ENCODE measurements at regions not wholly inside any gene's neighbourhood (a gene's known extent, or its start where the extent isn't known, plus 50 kb on each side); places are given as distances from the start of the nearest gene placed in this dataset.
A peak's percentile ranks its signal among the peaks of the same experiment; 100 is the strongest.

DNA sequence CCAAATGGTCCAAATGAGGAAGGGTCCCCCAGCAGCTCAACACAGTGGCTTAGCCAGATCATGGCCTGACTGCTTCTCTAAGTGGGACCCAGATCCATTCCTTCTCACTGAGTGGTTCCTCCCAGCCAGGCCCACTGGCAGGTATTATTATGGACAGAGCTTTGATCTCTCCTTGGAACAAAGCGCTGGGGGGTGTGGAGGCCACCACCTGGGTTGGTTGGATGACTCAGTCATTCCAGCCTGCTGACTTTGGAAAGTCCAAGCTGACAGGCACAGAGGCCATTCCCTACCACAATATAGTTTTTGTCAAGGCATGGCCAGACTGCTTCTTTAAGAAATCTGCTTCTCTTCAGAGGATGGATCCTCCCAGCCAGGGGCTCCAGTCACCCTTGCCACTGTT is 341.1 kb downstream of the BTG1 start:
- H3K27me3 Mint-ChIP-seq, result no peaks in the 10 kb centered on the region
- H3K9me3 ChIP-seq, result no peaks in the 10 kb centered on the region
- H3K4me1 ChIP-seq (ENCODE audit: control insufficient read depth in 1 of 2, extremely low read depth in 1 of 2, insufficient read depth in 2 of 2, low read length in 2 of 2), result no peaks in the 10 kb centered on the region
- H3K27me3 ChIP-seq (replicated peaks in 1 of 2; ENCODE audit: control insufficient read depth in 2 of 2, extremely low read depth in 1 of 2, insufficient read depth in 2 of 2, low read length in 1 of 2), result no peaks in the 10 kb centered on the region
- peaks cover 18 to 28% (median 21%) of the 10 kb centered on the region in 3 donors for H3K9me3 Mint-ChIP-seq
- ChIA-PET CTCF (no interaction called here), POLR2A (no interaction called here)
- DNase-seq (no peak), ATAC-seq (replicated peaks in 1 of 4) (no peak)
- peaks cover 21% of the 10 kb centered on the region for H3K36me3 Mint-ChIP-seq
- H3K27ac Mint-ChIP-seq, result no peak overlapping the region
- no peak overlapping the region for H3K4me3 ChIP-seq (ENCODE audit: control insufficient read depth in 1 of 2, extremely low read depth in 1 of 2, low read length in 1 of 2)
- H3K4me3 Mint-ChIP-seq, result no peak overlapping the region
- H3K36me3 ChIP-seq (ENCODE audit: control insufficient read depth in 2 of 2, extremely low read depth in 1 of 2, insufficient read depth in 1 of 2, low read length in 1 of 2), result no peaks in the 10 kb centered on the region
- no peak overlapping the region for H3K27ac ChIP-seq (ENCODE audit: low read length)
- WGBS (ENCODE audit: insufficient coverage), result no CpG with 5 or more reads among the region's 1 CpG
- peaks cover 0 to 9% (median 0%) of the 10 kb centered on the region in 3 donors for H3K4me1 Mint-ChIP-seq

DNA sequence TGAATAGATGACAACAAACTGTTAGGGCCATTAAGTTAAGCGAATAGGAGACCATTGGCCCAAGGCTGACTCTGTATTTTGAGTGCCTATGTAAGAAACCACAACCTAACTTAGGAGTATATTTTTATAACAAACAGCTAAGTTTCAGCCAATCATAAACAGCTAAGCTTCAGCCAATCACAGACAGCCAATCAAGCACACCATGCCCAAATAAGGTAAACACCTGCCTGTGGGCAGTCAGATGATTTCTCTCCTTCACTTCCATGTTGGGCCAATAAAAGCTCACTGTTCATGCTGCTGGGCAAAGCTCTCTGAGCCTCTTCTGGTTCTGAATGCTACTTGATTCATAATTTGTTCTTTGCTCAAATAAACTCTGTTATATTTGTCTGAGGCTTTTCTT is 344.6 kb downstream of the BTG1 start:
- Histone ChIP-seq H3K27me3 (replicated peaks in 1 of 2; ENCODE audit: control insufficient read depth in 2 of 2, extremely low read depth in 1 of 2, insufficient read depth in 2 of 2, low read length in 1 of 2) (no peaks in the 10 kb centered on the region), H3K36me3 (ENCODE audit: control insufficient read depth in 2 of 2, extremely low read depth in 1 of 2, insufficient read depth in 1 of 2, low read length in 1 of 2) (no peaks in the 10 kb centered on the region), H3K27ac (ENCODE audit: low read length) (no peak overlapping the region), H3K4me3 (ENCODE audit: control insufficient read depth in 1 of 2, extremely low read depth in 1 of 2, low read length in 1 of 2) (no peak overlapping the region), H3K4me1 (ENCODE audit: control insufficient read depth in 1 of 2, extremely low read depth in 1 of 2, insufficient read depth in 2 of 2, low read length in 2 of 2) (no peaks in the 10 kb centered on the region), H3K9me3 (no peaks in the 10 kb centered on the region)
- WGBS (ENCODE audit: insufficient coverage), result no CpG with 5 or more reads among the region's 1 CpG
- POLR2A ChIA-PET, result no interaction called here
- H3K4me3 Mint-ChIP-seq, result no peak overlapping the region
- no peaks in the 10 kb centered on the region for H3K27me3 Mint-ChIP-seq
- CTCF ChIA-PET, result interaction anchor here in 1 of 2 donors (0.7 to 2.7 kb wide), 2 partner anchors 11 to 419 kb away, joined by 3 to 6 read pairs; no protein-coding TSS in a partner anchor
- no peak for DNase-seq
- no peak for ATAC-seq (replicated peaks in 1 of 4)
- peaks cover 7 to 12% (median 7%) of the 10 kb centered on the region in 3 donors for H3K9me3 Mint-ChIP-seq
- H3K4me1 Mint-ChIP-seq, result peaks cover 0 to 8% (median 4%) of the 10 kb centered on the region in 3 donors
- peaks cover 10% of the 10 kb centered on the region for H3K36me3 Mint-ChIP-seq
- H3K27ac Mint-ChIP-seq, result no peak overlapping the region

DNA sequence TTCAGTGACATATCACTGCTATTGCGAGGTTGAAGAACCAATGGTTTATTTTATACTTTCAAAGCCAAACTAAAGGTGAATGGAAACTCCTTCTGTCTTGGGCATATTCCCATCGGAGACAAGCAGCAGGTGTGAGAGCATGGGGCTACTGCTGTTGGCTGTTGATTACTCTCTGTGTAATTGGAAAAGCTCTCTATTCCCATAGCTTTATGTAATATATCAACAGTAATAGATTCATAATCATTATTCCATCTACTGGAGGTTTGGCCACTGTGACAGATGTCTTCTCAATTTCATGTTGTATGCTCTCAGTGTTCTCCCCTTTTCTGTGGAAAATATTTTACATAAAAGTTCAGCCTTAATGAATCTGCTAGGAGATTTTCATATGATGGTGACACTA is 352.0 kb downstream of the BTG1 start:
- WGBS (ENCODE audit: insufficient coverage), result no CpG with 5 or more reads among the region's 2 CpGs
- ChIA-PET CTCF (no interaction called here), POLR2A (no interaction called here)
- ATAC-seq (replicated peaks in 1 of 4), result no peak
- no peak overlapping the region for H3K4me3 ChIP-seq (ENCODE audit: control insufficient read depth in 1 of 2, extremely low read depth in 1 of 2, low read length in 1 of 2)
- H3K4me1 Mint-ChIP-seq, result peaks cover 0 to 10% (median 4%) of the 10 kb centered on the region in 3 donors
- no peaks in the 10 kb centered on the region for H3K36me3 Mint-ChIP-seq
- no peak overlapping the region for H3K4me3 Mint-ChIP-seq
- no peak overlapping the region for H3K27ac Mint-ChIP-seq
- H3K9me3 Mint-ChIP-seq, result no peaks in the 10 kb centered on the region
- H3K36me3 ChIP-seq (ENCODE audit: control insufficient read depth in 2 of 2, extremely low read depth in 1 of 2, insufficient read depth in 1 of 2, low read length in 1 of 2), result no peaks in the 10 kb centered on the region
- no peak overlapping the region for H3K27ac ChIP-seq (ENCODE audit: low read length)
- H3K4me1 ChIP-seq (ENCODE audit: control insufficient read depth in 1 of 2, extremely low read depth in 1 of 2, insufficient read depth in 2 of 2, low read length in 2 of 2), result no peaks in the 10 kb centered on the region
- no peaks in the 10 kb centered on the region for H3K27me3 ChIP-seq (replicated peaks in 1 of 2; ENCODE audit: control insufficient read depth in 2 of 2, extremely low read depth in 1 of 2, insufficient read depth in 2 of 2, low read length in 1 of 2)
- H3K9me3 ChIP-seq, result no peaks in the 10 kb centered on the region
- H3K27me3 Mint-ChIP-seq, result no peaks in the 10 kb centered on the region
- no peak for DNase-seq

DNA sequence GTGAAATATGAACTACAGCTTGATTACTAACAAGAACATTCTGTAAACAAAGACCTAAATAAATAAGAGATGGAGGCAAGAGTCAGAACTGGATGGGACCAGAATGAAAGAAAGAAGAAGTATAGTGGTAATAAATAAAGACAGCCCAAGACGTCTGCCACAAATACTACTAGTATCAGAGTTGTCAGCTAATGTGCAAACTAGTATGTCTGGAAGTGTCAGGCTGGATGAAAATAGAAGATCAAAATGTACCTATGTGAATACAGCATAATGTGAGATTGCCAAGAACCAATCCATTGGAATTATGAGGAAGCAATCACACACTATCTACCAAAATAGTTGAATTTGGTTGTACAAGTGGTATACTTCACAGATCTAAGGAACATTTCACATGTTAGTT is 353.0 kb downstream of the BTG1 start:
- ATAC-seq (replicated peaks in 1 of 4) (no peak), DNase-seq (no peak)
- Mint-ChIP-seq H3K4me3 (no peak overlapping the region), H3K9me3 (no peaks in the 10 kb centered on the region), H3K27me3 (no peaks in the 10 kb centered on the region), H3K36me3 (no peaks in the 10 kb centered on the region), H3K27ac (no peak overlapping the region), H3K4me1 (peaks cover 3 to 17% (median 8%) of the 10 kb centered on the region in 3 donors)
- POLR2A ChIA-PET, result no interaction called here
- H3K4me3 ChIP-seq (ENCODE audit: control insufficient read depth in 1 of 2, extremely low read depth in 1 of 2, low read length in 1 of 2), result no peak overlapping the region
- no CpG with 5 or more reads among the region's 1 CpG for WGBS (ENCODE audit: insufficient coverage)
- H3K27me3 ChIP-seq (replicated peaks in 1 of 2; ENCODE audit: control insufficient read depth in 2 of 2, extremely low read depth in 1 of 2, insufficient read depth in 2 of 2, low read length in 1 of 2), result no peaks in the 10 kb centered on the region
- H3K4me1 ChIP-seq (ENCODE audit: control insufficient read depth in 1 of 2, extremely low read depth in 1 of 2, insufficient read depth in 2 of 2, low read length in 2 of 2), result no peaks in the 10 kb centered on the region
- no peaks in the 10 kb centered on the region for H3K36me3 ChIP-seq (ENCODE audit: control insufficient read depth in 2 of 2, extremely low read depth in 1 of 2, insufficient read depth in 1 of 2, low read length in 1 of 2)
- no peak overlapping the region for H3K27ac ChIP-seq (ENCODE audit: low read length)
- H3K9me3 ChIP-seq, result no peaks in the 10 kb centered on the region
- CTCF ChIA-PET, result no interaction called here

DNA sequence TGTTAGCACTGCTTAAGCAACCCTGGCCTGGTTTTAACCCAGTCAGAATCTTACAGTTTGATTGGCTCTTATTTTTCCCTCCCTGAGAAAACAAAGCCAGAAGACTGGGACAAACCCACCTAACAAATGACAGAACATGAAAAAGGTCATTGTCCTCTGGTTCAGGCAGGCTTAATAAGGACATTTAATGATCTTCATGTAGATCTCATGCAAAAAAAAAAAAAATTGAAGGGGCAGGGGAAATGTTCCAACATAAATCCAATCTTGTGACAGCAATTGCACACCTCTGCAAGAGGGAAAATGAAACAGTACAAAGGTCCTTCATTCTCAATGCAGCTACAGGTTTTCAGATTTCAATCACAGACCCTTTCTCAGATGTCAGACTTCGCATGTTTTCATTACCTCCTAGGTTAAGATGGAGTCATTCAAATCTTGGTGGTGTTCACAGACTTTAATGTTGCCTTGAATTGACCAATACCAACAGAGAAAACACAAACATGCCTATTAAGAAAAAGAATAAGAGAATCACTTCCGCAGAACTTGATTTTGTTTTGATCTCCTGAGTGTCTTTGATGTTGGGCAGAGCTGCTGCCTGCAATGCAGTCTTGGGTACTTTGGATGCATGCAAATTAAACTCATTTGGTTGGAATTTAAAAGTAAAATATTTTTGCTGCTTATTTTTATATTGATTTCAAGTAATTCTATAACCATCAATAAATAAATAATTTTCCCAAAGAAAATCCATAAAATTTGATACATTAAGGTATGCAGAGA is 359.0 kb downstream of the BTG1 start:
- Histone ChIP-seq H3K4me1 (ENCODE audit: control insufficient read depth in 1 of 2, extremely low read depth in 1 of 2, insufficient read depth in 2 of 2, low read length in 2 of 2) (peaks cover 0 to 14% of the 10 kb centered on the region in 2 experiments), H3K27me3 (replicated peaks in 1 of 2; ENCODE audit: control insufficient read depth in 2 of 2, extremely low read depth in 1 of 2, insufficient read depth in 2 of 2, low read length in 1 of 2) (no peaks in the 10 kb centered on the region), H3K4me3 (ENCODE audit: control insufficient read depth in 1 of 2, extremely low read depth in 1 of 2, low read length in 1 of 2) (no peak overlapping the region), H3K9me3 (no peaks in the 10 kb centered on the region), H3K36me3 (ENCODE audit: control insufficient read depth in 2 of 2, extremely low read depth in 1 of 2, insufficient read depth in 1 of 2, low read length in 1 of 2) (no peaks in the 10 kb centered on the region), H3K27ac (ENCODE audit: low read length) (no peak overlapping the region)
- Mint-ChIP-seq H3K36me3 (no peaks in the 10 kb centered on the region), H3K4me1 (peaks cover 25 to 27% (median 25%) of the 10 kb centered on the region in 3 donors), H3K27me3 (no peaks in the 10 kb centered on the region), H3K27ac (peak overlapping the region; percentile 73), H3K9me3 (peaks cover 0 to 3% (median 0%) of the 10 kb centered on the region in 3 donors), H3K4me3 (peak overlapping the region; percentile 15 to 51 (median 34))
- ATAC-seq (replicated peaks in 1 of 4) (peak; percentile 50 to 79 (median 56)), DNase-seq (peak in 1 of 35 experiments; percentile 38)
- POLR2A ChIA-PET, result interaction anchor here in 1 of 2 donors (0.8 kb wide), 1 partner anchor 10 kb away, joined by 4 read pairs; no protein-coding TSS in a partner anchor
- WGBS (ENCODE audit: insufficient coverage), result no CpG with 5 or more reads among the region's 2 CpGs
- CTCF ChIA-PET, result no interaction called here

DNA sequence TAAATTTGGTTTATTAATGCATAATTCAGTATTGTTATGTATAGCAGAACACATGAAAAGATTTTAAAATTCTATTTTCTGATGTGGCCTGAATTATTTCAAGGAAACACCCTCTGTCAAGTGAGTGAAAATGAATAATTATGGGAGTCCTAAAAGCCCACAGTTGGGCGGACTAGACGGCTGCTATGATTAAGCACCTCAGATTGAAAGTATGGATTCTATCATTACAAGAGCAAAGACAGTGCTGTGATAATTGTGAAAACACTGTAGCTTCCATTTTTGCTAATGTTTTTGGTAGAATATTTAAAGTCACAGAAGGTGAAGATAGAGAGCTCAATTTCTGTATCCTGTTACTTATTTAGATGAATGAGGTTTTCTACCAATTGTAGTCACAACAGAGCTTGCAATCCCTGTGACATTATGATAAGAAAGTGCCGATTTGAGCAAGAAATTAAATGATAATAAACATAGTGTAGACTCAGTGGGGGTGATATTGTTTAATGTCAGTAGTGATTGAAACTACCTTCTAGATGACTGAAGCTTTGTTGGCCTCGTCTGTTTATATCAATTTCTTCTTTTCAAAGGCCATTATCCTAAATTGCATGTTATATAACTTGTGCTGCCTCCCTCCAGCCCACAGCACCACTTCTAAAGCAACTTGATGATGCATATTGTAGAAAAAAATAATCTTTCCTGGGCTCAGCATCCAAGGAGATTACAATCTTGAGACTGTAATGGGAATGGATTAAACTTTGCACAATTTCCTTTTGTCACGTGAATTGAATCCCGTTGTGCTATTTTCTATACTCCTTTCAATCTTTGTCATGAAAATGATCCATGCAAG is 359.8 kb downstream of the BTG1 start:
- H3K27me3 ChIP-seq (replicated peaks in 1 of 2; ENCODE audit: control insufficient read depth in 2 of 2, extremely low read depth in 1 of 2, insufficient read depth in 2 of 2, low read length in 1 of 2), result no peaks in the 10 kb centered on the region
- no peak for ATAC-seq (replicated peaks in 1 of 4)
- Mint-ChIP-seq H3K4me1 (peaks cover 25 to 27% (median 25%) of the 10 kb centered on the region in 3 donors), H3K4me3 (peak overlapping the region in 1 of 3 donors; percentile 51), H3K9me3 (peaks cover 0 to 3% (median 0%) of the 10 kb centered on the region in 3 donors), H3K27me3 (no peaks in the 10 kb centered on the region), H3K36me3 (no peaks in the 10 kb centered on the region), H3K27ac (peak overlapping the region; percentile 73)
- peaks cover 0 to 14% of the 10 kb centered on the region in 2 experiments for H3K4me1 ChIP-seq (ENCODE audit: control insufficient read depth in 1 of 2, extremely low read depth in 1 of 2, insufficient read depth in 2 of 2, low read length in 2 of 2)
- ChIA-PET POLR2A (interaction anchor here in 1 of 2 donors (0.6 kb wide), 2 partner anchors 92 to 249 kb away, joined by 3 to 7 read pairs; no protein-coding TSS in a partner anchor), CTCF (interaction anchor here (0.5 to 1.0 kb wide), 3 partner anchors 11 to 73 kb away, joined by 3 read pairs; no protein-coding TSS in a partner anchor)
- no peak overlapping the region for H3K4me3 ChIP-seq (ENCODE audit: control insufficient read depth in 1 of 2, extremely low read depth in 1 of 2, low read length in 1 of 2)
- WGBS (ENCODE audit: insufficient coverage), result 40% methylated on average over 4 of the region's 6 CpGs
- H3K36me3 ChIP-seq (ENCODE audit: control insufficient read depth in 2 of 2, extremely low read depth in 1 of 2, insufficient read depth in 1 of 2, low read length in 1 of 2), result no peaks in the 10 kb centered on the region
- H3K9me3 ChIP-seq, result no peaks in the 10 kb centered on the region
- no peak for DNase-seq
- H3K27ac ChIP-seq (ENCODE audit: low read length), result no peak overlapping the region

Data from T-cell (primary cell).